GM18499 (cell line): ENCODE measurements at regions not wholly inside any gene's neighbourhood (a gene's known extent, or its start where the extent isn't known, plus 50 kb on each side); places are given as distances from the start of the nearest gene placed in this dataset.

Experiments used
- ATAC-seq: cut with Tn5 transposase; IDR thresholded peaks from one replicate; pipeline ENCODE4 v1.9.1; 2021; ENCODE audit warnings: moderate number of reproducible peaks; ENCODE audit not compliant: insufficient read depth, unreplicated experiment

DNA sequence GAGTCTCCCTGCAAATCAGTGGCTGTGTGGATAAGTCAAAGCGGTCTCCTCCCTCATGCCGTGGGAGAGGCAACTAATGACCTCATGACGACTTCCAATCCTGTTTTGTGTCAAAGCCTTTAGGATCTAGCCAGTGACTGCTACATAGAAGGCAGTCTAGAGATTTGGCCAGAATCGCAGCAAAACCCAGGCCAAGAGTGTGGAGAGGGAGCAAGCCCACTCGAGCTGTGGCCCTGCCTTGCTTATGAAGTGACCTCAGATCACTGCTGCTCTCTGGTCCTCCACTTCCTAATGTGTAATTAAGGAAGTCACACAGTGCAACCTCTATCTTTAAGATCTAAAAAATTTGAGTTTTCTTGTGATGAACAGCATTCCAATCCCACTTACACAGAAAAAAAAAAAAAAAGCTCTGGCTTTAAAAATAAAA, 296.7 kb upstream of the KLF6 start:
- no peak for ATAC-seq

DNA sequence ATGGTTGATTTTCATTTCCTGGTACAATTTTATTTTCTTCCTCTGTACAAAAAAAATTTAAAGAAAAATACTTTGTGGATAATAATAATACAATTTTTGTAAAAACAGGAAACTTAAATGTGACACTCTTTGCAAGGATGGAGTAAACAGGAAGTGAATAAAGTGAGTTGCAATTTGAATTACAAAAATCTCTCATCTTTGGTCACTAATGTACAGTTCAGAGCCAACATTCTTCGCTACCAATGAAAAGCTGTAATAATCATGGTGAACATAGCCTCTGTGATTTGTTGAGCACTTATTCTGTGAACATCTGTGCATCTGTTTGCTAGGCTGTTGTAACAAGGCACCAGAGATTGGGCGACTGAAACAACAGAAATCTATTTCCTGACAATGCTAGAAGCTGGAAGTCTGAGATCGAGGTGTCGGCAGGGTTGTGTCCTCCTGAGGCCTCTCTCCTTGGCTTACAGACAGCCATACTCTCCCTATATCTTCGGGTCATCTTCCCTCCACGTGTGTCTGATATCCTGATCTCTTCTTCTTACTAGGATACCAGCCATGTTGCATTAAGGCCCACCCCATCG, 295.3 kb upstream of the KLF6 start:
- ATAC-seq: no peak

DNA sequence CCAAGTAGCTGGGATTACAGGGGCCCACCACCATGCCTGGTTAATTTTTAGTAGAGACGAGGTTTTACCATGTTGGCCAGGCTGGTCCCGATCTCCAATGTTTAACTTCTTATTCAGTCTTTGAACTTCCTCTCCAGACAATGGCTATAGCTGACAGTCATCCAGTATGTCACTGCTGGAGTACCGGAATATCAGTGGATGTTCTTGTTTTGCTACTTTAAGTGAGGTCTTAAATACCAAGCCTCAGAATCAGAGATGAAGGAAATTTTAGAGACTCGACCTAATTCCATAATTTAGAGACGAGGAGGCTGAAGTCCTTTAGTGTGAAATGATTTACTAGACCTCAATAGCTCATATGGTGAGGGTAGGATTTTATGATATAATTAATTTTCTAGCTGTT, 294.8 kb upstream of the KLF6 start:
- ATAC-seq: no peak

DNA sequence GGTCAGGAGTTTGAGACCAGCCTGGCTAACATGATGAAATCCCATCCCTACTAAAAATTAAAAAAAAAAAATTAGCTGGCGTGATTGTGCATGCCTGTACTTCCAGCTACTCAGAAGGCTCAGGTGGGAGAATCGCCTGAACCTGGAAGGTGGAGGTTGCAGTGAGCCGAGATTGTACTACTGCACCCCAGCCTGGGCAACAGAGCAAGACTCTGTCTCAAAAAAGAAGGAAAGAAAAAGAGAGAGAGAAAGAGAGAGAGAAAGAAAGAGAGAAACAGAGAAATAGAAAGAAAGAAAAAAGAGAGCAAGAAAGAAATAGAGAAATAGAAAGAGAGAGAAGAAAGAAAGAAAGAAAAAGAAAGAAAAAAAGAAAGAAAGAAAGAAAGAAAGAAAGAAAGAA, 292.8 kb upstream of the KLF6 start:
- ATAC-seq: no peak

DNA sequence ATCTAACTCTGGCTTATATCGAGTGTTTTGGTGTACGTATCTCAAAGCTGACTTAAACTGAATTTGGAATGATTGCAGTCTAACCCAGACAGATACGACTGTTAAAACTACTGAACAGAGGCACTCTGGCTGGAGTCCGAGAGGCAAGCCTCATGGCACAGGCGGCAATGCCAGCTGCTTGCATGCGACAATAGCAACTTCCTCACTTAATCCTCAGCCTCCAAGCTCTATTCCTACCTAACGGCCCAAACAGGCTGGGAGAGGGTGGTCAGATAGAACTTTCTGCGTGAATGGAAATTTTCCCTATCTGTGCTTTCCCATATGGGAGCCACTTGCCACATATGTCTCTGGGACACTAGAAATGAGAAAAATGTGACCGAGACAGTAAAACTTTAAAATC, 292.0 kb upstream of the KLF6 start:
- no peak for ATAC-seq

DNA sequence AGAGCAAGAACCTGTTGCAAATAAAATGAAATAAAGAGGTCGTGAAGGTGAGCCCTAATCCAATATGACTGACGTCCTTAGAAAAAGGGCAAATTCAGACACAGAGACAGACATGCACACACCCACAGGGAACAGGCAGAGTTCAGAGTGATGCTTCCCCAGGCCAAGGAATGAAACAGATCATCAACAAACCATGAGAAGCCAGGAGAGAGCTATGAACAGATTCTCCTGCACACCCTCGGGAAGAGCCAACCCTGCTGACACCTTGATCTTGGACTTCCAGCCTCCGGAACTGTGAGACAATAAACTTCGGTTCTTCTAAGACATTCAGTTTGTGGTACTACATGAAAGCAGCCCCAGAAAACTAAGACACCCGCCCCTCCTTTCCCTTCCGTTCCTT, 290.4 kb upstream of the KLF6 start:
- ATAC-seq: no peak

DNA sequence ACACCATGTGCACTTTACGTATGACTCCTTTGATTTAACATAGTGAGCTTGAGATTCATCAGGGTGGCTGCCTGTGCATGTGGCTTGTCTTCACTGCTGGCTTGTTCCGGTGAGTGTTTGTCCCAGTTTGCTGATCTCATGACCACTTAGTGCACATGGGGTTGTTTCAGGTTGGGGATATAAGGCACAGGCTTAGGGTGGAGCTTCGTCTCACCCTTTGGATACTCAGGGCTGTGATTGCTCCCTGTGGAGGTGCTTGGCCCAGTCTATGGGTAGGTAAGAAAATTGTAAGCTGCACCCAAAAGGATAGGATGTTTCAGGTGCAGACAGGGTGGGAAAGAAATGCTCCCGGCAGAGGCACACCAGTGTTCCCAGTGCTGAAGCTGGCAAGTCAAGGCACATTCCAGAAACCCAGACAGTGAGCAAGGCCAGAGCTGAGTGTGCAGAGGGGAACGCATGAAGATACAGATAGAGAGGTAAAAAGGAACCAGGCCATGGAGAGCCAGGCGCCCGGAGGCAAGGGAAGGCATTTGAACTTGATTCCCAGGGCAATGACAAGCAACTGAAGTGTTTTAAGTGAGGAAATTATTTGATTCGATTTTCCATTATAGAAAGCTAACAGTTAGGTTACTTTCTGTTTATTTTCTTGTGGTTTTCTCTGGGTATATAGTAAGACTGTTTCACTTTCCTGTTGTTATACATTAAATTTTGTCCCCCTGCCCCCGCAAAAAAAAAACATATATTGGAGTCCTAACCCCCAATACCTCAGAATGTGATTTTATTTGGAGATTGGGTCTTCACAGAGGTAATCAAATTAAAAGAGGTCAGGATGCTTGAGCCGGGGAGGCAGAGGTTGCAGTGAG, 289.8 kb upstream of the KLF6 start:
- ATAC-seq: no peak

DNA sequence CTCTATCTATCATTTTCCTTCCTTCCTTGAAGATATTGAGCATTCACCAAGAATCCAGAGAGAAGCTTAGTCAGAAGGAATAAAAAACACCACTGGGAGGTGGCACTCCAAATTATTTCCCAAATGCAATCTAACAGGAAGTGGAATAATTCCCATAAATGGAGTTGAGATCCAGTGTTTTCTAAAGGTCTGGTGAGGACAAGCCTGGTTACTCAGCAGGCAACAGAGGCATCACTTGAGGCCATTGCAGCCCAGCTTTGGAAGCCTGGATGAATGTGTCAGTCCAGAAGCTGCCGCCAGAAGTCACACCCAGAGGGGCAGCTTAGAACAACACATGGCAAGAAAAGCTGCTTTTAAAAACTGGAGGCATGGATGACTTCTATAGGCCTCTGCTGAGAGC, 288.9 kb upstream of the KLF6 start:
- no peak for ATAC-seq

DNA sequence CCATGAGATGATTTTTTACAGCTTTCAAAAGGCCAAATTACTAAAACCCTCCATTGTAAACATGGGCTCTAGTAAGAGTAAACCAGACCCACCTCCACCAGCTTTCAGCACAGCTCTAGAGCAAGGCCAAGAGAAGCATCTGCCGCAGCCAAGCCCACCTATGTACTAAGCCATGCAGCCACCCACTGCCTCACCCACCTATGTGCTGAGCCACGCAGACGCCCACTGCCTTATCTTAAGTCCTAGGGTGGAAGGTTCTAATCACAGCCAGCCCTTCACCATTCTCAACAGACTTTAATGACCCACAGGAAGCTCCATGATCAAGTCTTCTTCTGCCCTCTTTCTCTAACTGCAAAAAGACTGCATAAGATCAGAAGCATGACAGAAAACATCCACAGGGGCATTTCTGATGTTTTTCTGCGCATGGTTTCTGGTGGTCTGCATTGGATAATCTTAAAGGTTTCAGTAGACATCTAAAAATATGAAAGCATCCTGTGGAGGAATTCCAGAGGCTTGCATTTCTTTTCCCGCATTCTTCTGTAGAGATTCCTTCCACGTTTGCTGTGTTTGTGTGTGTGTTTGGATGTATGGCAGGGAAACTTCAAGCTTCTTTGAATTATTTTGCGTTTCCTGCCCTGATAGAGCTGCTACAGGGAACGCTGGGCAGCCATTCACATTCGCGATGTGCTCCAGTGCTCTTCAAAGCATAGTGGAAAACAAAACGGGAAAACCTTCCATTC, 286.1 kb upstream of the KLF6 start:
- no peak for ATAC-seq

DNA sequence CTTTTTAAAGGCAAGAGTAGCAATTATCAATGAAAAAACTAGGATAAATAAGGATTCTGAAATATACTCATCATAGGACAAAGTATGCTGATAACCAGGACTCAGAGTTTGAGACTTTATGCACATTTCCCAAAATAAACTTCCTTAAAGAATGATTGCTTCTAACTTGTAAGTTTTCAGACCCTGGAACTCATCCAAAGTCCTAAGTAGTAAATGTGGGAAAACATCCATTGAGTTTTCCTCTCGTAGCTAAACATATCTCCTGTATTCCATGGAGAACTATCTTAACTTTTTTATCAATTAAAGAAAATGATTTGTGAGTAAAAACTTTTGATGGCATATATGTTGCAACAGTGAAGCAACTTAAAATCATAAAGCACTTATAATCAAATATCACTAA, 285.2 kb upstream of the KLF6 start:
- no peak for ATAC-seq

DNA sequence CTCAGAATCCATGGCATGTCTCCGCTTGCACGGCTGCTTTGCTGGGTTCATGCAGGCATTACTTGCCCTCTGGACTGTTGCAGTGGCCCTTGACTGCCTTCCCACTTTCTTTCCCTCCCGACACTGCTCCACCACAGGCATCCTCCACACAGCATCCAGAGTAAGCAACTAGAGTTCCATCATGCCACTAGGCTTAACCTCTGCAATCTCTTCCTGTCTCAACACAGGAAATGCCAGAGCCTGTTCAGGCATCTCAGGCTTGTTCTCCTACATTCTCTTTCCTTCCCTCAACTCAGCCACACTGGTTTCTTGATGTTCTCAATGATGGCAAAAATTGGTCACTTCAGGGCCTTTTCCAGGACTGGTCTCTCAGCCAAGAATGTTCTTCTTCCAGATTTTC, 284.5 kb upstream of the KLF6 start:
- no peak for ATAC-seq

DNA sequence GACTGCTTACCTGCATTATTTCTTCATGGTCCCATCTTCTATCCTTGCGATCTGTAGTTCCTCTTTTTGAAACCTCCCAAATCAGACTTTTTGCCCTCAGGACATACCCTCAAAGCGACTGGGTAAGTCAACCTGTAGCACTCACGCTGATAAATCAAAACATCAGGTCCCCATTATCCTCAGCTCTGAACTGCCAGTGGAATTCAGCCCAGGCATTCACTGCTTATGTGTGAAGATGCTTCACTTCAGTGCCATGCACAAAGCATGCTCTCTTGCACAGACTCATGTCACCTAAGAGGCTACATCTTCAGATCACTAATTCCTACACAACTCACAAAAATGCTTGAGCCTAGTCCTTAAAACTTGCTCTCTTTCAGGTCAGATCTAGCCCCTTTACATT, 283.6 kb upstream of the KLF6 start:
- no peak for ATAC-seq

DNA sequence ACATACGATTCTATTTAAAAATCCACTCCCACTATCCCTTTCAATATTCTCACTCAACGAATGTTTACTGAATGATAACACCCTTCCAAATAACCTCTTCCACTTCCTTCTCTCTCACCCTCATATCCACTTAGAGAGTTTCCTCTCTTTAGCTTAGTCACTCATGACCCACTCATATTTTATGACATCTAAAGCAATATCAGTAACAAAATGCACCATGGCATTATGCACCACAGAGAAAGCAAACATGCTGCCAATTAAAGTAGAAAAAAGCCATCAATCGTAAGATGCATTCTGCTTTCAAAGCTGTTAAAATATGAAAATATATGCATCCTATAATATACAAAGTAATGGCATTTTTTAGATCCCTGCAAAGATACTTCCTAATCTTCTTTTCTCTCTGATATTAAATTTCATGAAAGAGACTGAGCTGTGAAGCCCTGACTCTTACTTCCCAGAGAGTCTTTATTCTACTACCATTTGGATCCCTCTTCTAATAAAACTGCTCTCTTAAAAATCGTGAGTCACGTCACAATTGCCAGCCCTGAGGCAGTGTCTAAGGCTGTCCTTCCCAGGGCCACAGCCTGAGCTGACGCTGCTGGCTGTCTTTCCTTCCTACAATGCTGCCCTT, 283.0 kb upstream of the KLF6 start:
- ATAC-seq: no peak

DNA sequence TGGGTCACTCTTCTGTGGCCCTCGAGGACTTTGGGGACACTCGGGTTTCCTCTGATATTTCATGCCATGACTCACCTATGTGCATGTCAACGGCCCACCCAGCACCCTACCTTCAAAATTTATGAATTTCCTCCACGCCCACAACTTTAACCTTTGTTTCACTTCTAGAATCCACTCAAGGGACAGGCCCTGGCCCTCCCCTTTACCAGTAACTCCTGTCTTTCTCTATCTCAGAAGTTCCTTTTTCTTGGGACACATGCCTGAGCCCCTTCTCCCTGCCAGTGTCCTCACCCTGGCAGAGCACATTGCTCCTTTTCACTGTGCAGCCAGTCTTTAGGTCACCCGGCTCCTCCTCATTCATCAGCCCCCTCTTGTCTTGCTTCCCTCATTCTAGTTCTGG, 282.5 kb upstream of the KLF6 start:
- no peak for ATAC-seq

DNA sequence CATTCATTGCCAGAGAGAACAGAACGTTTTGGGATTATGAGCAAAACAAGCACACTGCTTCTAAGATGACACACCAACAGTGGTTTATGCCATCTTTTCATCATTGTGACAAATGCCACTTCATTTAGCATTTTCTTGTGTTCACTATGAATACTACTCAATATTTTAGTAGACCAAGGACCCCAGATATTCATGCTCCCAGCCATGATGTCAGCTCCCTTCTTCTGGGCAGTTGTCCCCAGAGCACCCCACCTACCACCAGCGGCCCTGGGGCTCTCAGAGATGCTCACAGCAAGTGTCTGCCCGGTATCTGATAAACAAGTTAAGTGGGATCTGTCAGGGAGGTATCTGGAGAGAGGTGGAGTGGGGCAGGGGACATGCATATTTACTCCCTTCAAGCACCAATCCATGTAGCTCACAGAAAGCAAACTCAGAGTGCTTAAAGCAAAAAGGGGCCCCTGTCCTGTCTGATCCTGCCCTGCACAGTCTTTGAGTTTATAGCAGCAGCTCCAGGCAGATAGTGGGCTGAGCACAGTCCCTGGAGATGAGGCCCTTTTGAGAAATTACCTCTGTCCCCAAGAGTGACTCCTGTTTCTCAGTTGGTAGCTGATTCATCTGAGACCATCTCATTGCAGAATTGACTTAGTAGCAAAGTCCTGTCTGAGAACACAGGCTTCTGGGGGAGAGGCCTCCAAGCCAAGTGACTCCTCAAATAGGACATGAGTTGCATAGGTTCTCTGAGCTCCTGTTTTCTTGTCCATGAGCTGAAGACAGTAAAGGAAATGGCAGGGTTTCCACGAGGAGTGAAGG, 281.8 kb upstream of the KLF6 start:
- no peak for ATAC-seq

DNA sequence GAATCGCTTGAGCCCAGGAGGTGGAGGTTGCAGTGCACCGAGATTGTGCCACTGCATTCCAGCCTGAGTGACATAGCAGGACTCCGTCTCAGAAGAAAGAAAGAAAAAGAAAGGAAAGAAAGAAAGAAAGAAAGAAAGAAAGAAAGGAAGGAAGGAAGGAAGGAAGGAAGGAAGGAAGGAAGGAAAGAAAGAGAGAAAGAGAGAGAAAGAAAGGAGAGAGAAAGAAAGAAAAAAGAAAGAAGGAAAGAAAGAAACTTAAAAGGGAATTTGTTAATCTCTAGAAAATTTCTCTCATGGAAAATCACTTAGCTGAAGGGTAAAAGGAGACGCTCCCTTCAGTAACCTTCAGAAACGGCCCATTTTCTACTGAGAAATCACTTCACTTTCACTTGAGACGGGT, 279.5 kb upstream of the KLF6 start:
- ATAC-seq: no peak

DNA sequence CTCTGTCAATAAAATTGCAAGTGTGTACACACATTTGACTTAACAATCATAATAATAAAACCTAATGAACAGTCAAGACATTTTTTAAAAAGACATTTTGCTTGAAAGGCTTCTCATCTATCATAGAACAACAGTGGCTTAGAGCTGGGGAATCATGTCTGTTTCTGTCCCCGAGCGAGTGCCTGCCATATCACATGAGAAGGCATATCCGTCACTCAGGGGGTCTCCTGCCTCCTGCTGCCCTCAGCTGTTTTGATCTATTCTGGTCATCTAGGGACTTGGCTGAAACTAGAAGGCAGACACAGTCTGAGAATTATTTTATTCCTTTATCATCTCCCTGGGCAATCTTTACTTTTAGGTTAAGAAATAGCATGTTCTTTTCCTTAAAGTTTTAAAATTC, 278.7 kb upstream of the KLF6 start:
- no peak for ATAC-seq

DNA sequence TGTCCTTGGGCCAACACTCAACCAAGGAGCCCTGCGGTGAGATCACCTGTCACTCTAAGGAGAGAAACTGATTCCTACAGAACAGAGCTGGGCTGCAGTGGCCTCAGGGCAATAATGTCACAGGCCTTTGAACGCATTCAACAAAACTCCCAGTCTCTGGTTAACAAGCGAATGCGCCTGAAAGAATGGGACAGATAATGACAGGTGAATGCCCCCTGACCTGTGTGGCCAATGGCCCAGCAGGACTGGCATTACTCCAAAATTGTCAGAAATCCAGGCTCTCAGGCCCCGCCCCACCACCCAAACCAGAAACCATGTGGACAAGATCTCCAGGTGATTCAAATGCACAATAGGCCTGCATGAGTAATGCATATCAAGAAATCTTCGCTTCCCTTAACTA, 277.7 kb upstream of the KLF6 start:
- ATAC-seq: no peak

DNA sequence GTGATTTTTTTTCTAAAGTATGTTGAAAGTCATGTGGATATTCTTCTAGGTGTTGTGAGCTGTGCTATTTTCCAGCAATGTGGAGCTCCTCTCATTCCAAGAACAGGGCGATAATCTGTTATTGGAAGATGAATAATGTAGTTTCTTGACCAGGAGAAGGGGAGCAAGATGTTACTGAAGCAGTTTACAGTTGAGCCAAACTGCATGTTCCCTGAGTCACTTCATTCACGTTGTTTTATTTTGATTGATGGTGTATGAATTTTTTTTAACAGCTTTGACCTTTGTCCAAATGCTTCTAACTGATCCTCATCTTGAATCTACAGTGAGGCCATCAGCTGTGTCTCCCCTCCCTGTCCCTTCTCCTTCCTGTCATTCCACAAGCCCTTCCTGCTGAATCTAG, 277.1 kb upstream of the KLF6 start:
- ATAC-seq: no peak

DNA sequence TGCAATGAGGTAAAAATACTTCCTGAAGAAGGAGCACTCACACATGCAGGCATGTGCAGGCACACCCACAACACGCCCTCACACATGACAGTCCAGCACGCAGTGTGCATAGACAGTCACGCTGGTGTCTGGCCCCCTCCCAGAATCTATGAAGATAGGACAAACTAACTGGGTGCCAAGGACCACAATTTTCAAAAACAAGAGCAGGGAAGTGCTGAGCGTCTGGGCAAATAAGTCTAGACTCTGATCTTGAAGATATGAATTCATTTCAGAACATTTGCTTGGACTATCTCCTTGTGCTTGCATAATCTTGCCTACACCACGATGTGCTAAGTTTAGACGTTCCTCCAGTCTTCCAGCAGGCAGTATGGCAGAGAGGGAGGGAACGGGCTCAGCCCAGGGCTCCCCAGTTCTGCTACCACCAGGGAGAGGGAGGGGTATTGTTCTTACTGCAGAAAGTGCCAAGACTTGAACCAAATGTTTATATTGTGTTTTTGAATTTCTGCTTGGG, 276.5 kb upstream of the KLF6 start:
- no peak for ATAC-seq
